Tibial nerve (tissue), 4 donors: ENCODE measurements at regions not wholly inside any gene's neighbourhood (a gene's known extent, or its start where the extent isn't known, plus 50 kb on each side); places are given as distances from the start of the nearest gene placed in this dataset.

Experiments used
- DNase-seq, 2 donors: peaks; one replicate each; pipeline ENCODE4 v3.0.0-alpha.2; 2019; ENCODE audit warnings: low spot score in 2 of 2
- H3K27ac ChIP-seq, 4 donors: fragments of 200-600 bp; sonication (generic) in 3 of 4; one replicate each; pipeline ENCODE4 v1.5.1; 2017 to 2019; ENCODE audit warnings: mild to moderate bottlenecking in 1 of 4
- H3K27me3 ChIP-seq, 2 donors: fragments of 200-600 bp; sonication (generic) in 1 of 2; one replicate each; pipeline versions ENCODE4 v1.5.1 to v1.6.0; 2017 to 2019
- H3K36me3 ChIP-seq, 3 donors: fragments of 200-600 bp; sonication (generic); one replicate each; pipeline ENCODE4 v1.5.1; 2018 to 2019
- H3K4me1 ChIP-seq, 4 donors: fragments of 200-600 bp; sonication (generic) in 3 of 4; one replicate each; pipeline ENCODE4 v1.5.1; 2017 to 2019
- H3K4me3 ChIP-seq, 4 donors: fragments of 200-600 bp; sonication (generic) in 3 of 4; one replicate each; pipeline ENCODE4 v1.5.1; 2017 to 2019; ENCODE audit warnings: mild to moderate bottlenecking in 1 of 4, moderate library complexity in 1 of 4
- H3K9me3 ChIP-seq, 4 donors: fragments of 200-600 bp; sonication (generic) in 3 of 4; one replicate each; pipeline ENCODE4 v1.5.1; 2017 to 2019
- EP300 ChIP-seq, 2 donors: sonication (generic); formaldehyde crosslinking; IDR thresholded peaks; one replicate each; pipeline ENCODE4 v1.6.1; 2017; ENCODE audit warnings: antibody characterized with exemption in 2 of 2, mild to moderate bottlenecking in 1 of 2
- POLR2A ChIP-seq, 2 donors: fragments of 450-650 bp; IDR thresholded peaks; one replicate each; pipeline ENCODE4 v1.6.1; 2017; ENCODE audit warnings: antibody characterized with exemption in 2 of 2, mild to moderate bottlenecking in 2 of 2, moderate library complexity in 2 of 2
- WGBS, 2 donors: methylation state at CpG; one replicate each; pipeline ENCODE4 v1.1.5; 2018; 5-methylcytosine and 5-hydroxymethylcytosine counted together
- TF ChIP-seq, protein P1 (sequence below), 5 experiments: fragments of 200-600 bp in 3 of 5; fragments of 450-650 bp in 2 of 5; sonication (generic) in 3 of 5; IDR thresholded peaks; one replicate each; pipeline ENCODE4 v1.5.1; 2016 to 2019; ENCODE audit warnings: antibody characterized with exemption in 5 of 5, mild to moderate bottlenecking in 3 of 5, moderate library complexity in 2 of 5

DNA sequence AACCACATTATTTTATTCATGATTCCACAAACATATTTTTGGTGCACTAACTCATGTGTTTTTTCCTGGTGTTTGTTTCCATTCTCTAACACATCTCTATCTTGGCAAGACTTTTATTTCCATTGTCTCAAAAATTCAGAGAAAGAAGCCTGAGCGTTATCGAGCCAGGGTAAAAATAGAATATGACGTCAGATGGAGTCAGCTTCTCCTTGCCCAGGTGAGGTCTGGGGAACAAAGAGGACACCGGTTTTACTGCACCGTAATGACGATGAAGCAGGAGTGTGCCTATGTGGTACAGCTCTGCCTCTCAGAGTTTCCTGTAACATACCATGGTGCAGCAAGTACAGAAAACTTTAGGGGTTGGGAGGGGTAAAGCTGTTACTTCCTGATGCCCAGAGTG is 661.6 kb downstream of the PLCL1 start:
- DNase-seq: no peak
- WGBS, 2 donors: 87 to 89% methylated on average over 6 of the region's 6 CpGs

DNA sequence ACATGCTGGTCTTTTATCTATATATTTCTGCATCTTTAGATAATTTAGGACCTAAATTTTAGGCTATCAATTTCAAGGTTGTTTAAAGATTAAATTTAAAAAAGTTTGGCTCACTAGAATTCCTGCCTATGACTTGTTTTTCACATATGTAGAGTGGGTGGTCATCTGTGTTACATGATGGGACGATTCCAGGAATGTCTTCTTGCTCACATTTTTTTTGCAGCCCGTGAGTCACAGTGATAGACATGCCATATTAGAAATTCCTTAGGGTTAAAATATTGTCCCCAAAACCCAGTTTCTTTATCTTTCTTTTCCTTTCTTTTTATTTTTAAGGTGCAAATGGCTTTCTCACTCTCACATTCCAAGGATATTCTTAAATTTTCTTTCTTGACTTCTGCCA is 652.0 kb downstream of the PLCL1 start:
- no peaks in the 10 kb centered on the region for H3K9me3 ChIP-seq
- no peak overlapping the region for H3K27ac ChIP-seq
- H3K27me3 ChIP-seq: no peaks in the 10 kb centered on the region
- H3K4me1 ChIP-seq: no peaks in the 10 kb centered on the region
- TF ChIP-seq, protein P1, sequence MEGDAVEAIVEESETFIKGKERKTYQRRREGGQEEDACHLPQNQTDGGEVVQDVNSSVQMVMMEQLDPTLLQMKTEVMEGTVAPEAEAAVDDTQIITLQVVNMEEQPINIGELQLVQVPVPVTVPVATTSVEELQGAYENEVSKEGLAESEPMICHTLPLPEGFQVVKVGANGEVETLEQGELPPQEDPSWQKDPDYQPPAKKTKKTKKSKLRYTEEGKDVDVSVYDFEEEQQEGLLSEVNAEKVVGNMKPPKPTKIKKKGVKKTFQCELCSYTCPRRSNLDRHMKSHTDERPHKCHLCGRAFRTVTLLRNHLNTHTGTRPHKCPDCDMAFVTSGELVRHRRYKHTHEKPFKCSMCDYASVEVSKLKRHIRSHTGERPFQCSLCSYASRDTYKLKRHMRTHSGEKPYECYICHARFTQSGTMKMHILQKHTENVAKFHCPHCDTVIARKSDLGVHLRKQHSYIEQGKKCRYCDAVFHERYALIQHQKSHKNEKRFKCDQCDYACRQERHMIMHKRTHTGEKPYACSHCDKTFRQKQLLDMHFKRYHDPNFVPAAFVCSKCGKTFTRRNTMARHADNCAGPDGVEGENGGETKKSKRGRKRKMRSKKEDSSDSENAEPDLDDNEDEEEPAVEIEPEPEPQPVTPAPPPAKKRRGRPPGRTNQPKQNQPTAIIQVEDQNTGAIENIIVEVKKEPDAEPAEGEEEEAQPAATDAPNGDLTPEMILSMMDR (IDR thresholded peaks at IDR 0.05): no peak
- TF ChIP-seq POLR2A (IDR thresholded peaks at IDR 0.05): no peak
- TF ChIP-seq EP300 (IDR thresholded peaks at IDR 0.05): no peak
- 56 to 66% methylated on average over 2 of the region's 2 CpGs for WGBS, 2 donors
- no peak for DNase-seq
- no peak overlapping the region for H3K4me3 ChIP-seq
- H3K36me3 ChIP-seq: no peaks in the 10 kb centered on the region

More for the DNA sequence above, 661.6 kb downstream of the PLCL1 start:
- peaks cover 0 to 4% (median 0%) of the 10 kb centered on the region in 4 donors for H3K9me3 ChIP-seq
- TF ChIP-seq POLR2A (IDR thresholded peaks at IDR 0.05) (no peak), EP300 (IDR thresholded peaks at IDR 0.05) (no peak)
- TF ChIP-seq, protein P1 (IDR thresholded peaks at IDR 0.05): no peak
- no peak overlapping the region for H3K4me3 ChIP-seq
- no peaks in the 10 kb centered on the region for H3K27me3 ChIP-seq
- no peaks in the 10 kb centered on the region for H3K4me1 ChIP-seq
- no peak overlapping the region for H3K27ac ChIP-seq
- no peaks in the 10 kb centered on the region for H3K36me3 ChIP-seq

DNA sequence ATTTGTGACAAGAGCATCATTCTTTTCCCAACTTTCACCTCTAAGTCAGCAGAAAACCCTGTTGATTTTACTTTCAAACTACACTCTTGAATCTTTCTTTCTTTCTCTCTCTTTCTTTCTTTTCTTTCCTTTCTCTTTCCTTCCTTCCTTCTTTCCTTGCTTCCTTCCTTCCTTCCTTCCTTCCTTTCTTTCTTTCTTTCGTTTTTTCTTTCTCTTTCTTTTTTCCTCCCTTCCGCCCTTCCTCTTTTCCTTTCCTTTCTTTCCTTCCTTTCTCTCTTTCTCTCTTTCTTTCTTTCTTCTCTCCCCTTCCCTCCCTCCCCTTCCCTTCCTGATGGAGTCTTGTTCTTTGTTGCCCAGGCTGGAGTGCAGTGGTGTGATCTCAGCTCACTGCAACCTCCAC is 649.5 kb downstream of the PLCL1 start:
- DNase-seq: no peak

DNA sequence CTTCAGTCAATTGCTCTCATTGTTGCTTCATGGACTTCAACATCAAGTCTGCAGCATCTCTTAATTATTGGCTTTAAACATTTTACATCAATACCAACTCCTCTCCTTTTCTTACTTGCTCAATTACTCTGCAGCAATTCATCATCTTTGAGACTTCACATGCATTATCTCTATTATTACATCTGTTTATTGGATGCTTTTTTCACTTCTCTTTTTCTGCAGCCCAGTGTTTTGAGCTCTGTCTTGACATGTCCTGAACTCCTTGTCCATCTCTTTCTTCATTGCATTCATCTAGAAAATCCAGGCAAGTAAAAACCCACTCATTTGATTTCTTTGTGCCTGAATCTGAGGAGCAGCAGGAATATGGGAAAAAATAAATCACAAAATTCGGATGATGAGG is 647.9 kb downstream of the PLCL1 start:
- Histone ChIP-seq H3K4me1 (no peaks in the 10 kb centered on the region), H3K9me3 (no peaks in the 10 kb centered on the region), H3K4me3 (no peak overlapping the region), H3K36me3 (no peaks in the 10 kb centered on the region), H3K27me3 (no peaks in the 10 kb centered on the region), H3K27ac (no peak overlapping the region)
- no peak for DNase-seq
- no peak for TF ChIP-seq POLR2A (IDR thresholded peaks at IDR 0.05)
- TF ChIP-seq, protein P1 (IDR thresholded peaks at IDR 0.05): no peak
- no peak for TF ChIP-seq EP300 (IDR thresholded peaks at IDR 0.05)
- 77 to 84% methylated on average over 1 of the region's 1 CpG for WGBS, 2 donors

More for the DNA sequence above, 649.5 kb downstream of the PLCL1 start:
- Histone ChIP-seq H3K36me3 (no peaks in the 10 kb centered on the region), H3K27ac (no peak overlapping the region), H3K4me1 (no peaks in the 10 kb centered on the region), H3K27me3 (no peaks in the 10 kb centered on the region), H3K9me3 (no peaks in the 10 kb centered on the region), H3K4me3 (no peak overlapping the region)
- TF ChIP-seq, protein P1 (IDR thresholded peaks at IDR 0.05): no peak
- no peak for TF ChIP-seq POLR2A (IDR thresholded peaks at IDR 0.05)
- no peak for TF ChIP-seq EP300 (IDR thresholded peaks at IDR 0.05)
- WGBS, 2 donors: 85 to 90% methylated on average over 2 of the region's 2 CpGs

DNA sequence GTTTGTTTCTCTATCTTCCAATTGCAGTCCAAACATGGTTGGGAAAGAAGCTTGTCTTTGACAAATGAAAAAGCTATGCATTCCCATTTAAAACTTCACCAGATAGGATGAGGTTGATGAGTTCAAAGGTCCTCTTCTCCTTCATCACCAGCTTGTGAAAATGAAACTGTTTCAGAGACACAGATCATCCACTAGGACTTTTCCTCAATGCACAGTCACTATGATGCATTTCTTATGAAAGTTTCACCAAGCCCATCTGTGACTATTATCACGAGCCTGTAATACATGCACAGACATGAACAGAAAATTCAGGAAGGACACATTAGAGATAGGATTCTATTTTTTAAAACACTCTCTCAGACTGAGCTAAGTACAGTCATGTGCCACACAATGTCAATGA is 644.4 kb downstream of the PLCL1 start:
- WGBS, 2 donors: 83 to 88% methylated on average over 1 of the region's 1 CpG
- Histone ChIP-seq H3K27ac (no peak overlapping the region), H3K4me1 (no peaks in the 10 kb centered on the region), H3K27me3 (no peaks in the 10 kb centered on the region), H3K36me3 (no peaks in the 10 kb centered on the region), H3K4me3 (no peak overlapping the region), H3K9me3 (no peaks in the 10 kb centered on the region)
- no peak for DNase-seq
- TF ChIP-seq EP300 (IDR thresholded peaks at IDR 0.05) (no peak), POLR2A (IDR thresholded peaks at IDR 0.05) (no peak)
- TF ChIP-seq, protein P1 (IDR thresholded peaks at IDR 0.05): no peak
